ENCODE measurements at regions not wholly inside any gene's neighbourhood (a gene's known extent, or its start where the extent isn't known, plus 50 kb on each side); places are given as distances from the start of the nearest gene placed in this dataset.

DNA sequence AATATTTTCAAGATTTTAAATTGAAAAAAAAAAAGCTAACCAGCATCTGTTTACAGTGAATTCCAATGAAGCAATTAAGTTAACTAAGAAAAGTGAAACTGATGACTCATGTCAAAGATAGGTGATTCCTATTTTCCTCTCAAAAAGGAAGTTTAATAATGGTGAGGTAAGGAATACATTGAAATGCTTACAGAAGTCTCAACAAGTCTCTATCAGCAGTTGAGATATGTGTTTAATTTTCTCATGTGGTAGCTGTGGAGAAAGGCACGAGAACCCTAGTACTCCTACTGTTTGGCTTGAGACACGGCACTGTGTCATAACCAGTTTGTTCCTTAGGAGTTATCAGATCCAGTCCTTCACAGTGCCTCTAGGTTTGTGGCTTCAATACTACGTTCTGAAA is 114.5 kb downstream of the SLC25A46 start:
- no peak for TF ChIP-seq YY1 (IDR thresholded peaks at IDR 0.05; ENCODE audit: low read depth)
- TF ChIP-seq, protein P1, sequence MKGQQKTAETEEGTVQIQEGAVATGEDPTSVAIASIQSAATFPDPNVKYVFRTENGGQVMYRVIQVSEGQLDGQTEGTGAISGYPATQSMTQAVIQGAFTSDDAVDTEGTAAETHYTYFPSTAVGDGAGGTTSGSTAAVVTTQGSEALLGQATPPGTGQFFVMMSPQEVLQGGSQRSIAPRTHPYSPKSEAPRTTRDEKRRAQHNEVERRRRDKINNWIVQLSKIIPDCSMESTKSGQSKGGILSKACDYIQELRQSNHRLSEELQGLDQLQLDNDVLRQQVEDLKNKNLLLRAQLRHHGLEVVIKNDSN (IDR thresholded peaks at IDR 0.05), result no peak
- no peak for TF ChIP-seq TEAD4 (IDR thresholded peaks at IDR 0.05)
- TF ChIP-seq CREB1 (IDR thresholded peaks at IDR 0.05; ENCODE audit: low read depth), result no peak
- TF ChIP-seq FOXM1 (IDR thresholded peaks at IDR 0.05; ENCODE audit: borderline replicate concordance, low read depth), result no peak
- TF ChIP-seq, protein P2, sequence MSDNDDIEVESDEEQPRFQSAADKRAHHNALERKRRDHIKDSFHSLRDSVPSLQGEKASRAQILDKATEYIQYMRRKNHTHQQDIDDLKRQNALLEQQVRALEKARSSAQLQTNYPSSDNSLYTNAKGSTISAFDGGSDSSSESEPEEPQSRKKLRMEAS (IDR thresholded peaks at IDR 0.05), result no peak
- TF ChIP-seq CEBPB (IDR thresholded peaks at IDR 0.05), result no peak
- TF ChIP-seq RAD21 (IDR thresholded peaks at IDR 0.05; ENCODE audit: low read depth), result no peak

DNA sequence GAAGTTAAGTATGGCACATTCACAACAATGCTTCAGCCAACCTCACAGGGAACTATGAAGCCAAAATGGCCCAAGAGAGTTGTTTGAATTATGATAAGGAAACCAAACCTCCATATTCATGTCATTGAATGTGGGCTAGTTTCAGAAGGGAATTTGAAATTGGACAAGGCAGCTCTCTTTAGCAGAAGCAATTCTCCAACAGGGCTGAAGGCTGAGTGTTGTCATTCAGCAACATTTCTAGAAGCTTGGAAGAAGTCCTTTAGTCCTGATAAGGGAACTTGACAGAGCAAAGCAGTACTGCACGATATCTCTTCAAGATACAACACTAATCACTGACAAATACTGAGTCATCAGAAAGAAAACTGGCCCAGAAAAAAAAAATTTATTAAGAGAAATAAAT is 115.4 kb downstream of the SLC25A46 start:
- TF ChIP-seq TAF1 (IDR thresholded peaks at IDR 0.05; ENCODE audit: low read depth) (no peak), YY1 (IDR thresholded peaks at IDR 0.05; ENCODE audit: low read depth) (no peak), RAD21 (IDR thresholded peaks at IDR 0.05; ENCODE audit: low read depth) (no peak), TCF12 (IDR thresholded peaks at IDR 0.05; ENCODE audit: low read depth) (no peak), NFIC (IDR thresholded peaks at IDR 0.05) (no peak), EGR1 (IDR thresholded peaks at IDR 0.05) (no peak), ZBTB7A (IDR thresholded peaks at IDR 0.05; ENCODE audit: low read depth) (no peak), CREB1 (IDR thresholded peaks at IDR 0.05; ENCODE audit: low read depth) (no peak), TEAD4 (IDR thresholded peaks at IDR 0.05) (no peak), EP300 (IDR thresholded peaks at IDR 0.05; ENCODE audit: borderline replicate concordance) (no peak), CEBPB (IDR thresholded peaks at IDR 0.05) (no peak), FOXM1 (IDR thresholded peaks at IDR 0.05; ENCODE audit: borderline replicate concordance, low read depth) (no peak)
- TF ChIP-seq, protein P2 (IDR thresholded peaks at IDR 0.05), result no peak
- TF ChIP-seq, protein P1 (IDR thresholded peaks at IDR 0.05), result no peak
- TF ChIP-seq, protein P3, sequence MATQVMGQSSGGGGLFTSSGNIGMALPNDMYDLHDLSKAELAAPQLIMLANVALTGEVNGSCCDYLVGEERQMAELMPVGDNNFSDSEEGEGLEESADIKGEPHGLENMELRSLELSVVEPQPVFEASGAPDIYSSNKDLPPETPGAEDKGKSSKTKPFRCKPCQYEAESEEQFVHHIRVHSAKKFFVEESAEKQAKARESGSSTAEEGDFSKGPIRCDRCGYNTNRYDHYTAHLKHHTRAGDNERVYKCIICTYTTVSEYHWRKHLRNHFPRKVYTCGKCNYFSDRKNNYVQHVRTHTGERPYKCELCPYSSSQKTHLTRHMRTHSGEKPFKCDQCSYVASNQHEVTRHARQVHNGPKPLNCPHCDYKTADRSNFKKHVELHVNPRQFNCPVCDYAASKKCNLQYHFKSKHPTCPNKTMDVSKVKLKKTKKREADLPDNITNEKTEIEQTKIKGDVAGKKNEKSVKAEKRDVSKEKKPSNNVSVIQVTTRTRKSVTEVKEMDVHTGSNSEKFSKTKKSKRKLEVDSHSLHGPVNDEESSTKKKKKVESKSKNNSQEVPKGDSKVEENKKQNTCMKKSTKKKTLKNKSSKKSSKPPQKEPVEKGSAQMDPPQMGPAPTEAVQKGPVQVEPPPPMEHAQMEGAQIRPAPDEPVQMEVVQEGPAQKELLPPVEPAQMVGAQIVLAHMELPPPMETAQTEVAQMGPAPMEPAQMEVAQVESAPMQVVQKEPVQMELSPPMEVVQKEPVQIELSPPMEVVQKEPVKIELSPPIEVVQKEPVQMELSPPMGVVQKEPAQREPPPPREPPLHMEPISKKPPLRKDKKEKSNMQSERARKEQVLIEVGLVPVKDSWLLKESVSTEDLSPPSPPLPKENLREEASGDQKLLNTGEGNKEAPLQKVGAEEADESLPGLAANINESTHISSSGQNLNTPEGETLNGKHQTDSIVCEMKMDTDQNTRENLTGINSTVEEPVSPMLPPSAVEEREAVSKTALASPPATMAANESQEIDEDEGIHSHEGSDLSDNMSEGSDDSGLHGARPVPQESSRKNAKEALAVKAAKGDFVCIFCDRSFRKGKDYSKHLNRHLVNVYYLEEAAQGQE (IDR thresholded peaks at IDR 0.05; ENCODE audit: low read depth), result no peak

DNA sequence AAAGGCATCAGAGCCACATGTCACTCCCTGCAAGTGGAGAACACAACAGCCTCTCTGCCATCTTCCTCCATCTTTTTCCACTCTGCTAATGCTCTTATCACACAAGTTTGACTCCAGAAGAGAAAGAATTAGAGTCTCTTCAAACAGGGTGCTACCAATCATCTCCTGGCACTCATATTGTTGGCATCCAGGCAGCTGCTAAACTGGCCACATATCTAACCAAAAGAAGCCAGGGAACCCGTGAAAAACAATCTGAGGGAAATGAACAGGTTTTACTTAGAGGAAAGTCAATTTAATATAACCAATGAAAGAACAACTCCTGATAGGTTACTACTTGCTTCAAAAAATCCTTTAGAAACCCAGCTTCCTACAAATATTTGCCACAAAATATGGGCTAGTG is 117.2 kb downstream of the SLC25A46 start:
- TF ChIP-seq TAF1 (IDR thresholded peaks at IDR 0.05; ENCODE audit: low read depth), result no peak
- no peak for TF ChIP-seq TCF12 (IDR thresholded peaks at IDR 0.05; ENCODE audit: low read depth)
- no peak for TF ChIP-seq EGR1 (IDR thresholded peaks at IDR 0.05)
- TF ChIP-seq, protein P1 (IDR thresholded peaks at IDR 0.05), result no peak
- TF ChIP-seq EP300 (IDR thresholded peaks at IDR 0.05; ENCODE audit: borderline replicate concordance), result no peak
- no peak for TF ChIP-seq CREB1 (IDR thresholded peaks at IDR 0.05; ENCODE audit: low read depth)
- no peak for TF ChIP-seq NFIC (IDR thresholded peaks at IDR 0.05)
- TF ChIP-seq RAD21 (IDR thresholded peaks at IDR 0.05; ENCODE audit: low read depth), result no peak
- TF ChIP-seq FOXM1 (IDR thresholded peaks at IDR 0.05; ENCODE audit: borderline replicate concordance, low read depth), result no peak

DNA sequence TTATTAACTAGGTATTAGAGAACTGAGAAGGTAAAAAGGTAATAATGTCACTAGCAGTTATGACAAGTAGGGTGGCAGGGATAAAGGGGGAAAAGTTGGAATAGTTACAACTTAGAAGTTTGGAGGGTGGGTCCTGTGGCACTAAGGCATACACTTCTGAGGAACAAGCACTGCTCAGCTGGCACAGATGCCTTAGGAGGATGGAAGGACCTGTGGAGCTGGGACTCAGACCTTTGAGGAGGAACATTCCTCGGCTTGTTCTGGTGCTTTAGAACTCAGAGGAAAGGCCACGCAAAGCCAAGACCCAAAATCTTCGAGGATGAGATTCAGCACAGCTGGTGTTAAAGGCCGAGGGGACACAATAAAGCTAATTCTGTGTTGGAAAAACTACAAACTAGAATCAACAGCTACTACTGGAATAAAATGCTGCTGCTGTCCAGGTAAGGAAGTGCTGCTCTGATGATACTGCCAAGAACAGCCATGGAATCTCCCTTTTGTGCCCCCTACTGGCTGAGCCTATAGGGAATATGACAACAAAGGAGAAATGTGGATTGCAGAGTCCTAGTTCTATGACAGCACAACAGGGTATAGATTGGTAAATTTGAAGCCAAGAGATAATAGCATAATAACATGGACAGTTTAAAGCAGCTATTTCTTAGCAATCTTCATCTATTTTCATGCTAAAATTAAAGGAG is 126.7 kb downstream of the SLC25A46 start:
- TF ChIP-seq EGR1 (IDR thresholded peaks at IDR 0.05), result no peak
- TF ChIP-seq, protein P3 (IDR thresholded peaks at IDR 0.05; ENCODE audit: low read depth), result peak; percentile 75
- TF ChIP-seq RAD21 (IDR thresholded peaks at IDR 0.05; ENCODE audit: low read depth), result peak; percentile 62

DNA sequence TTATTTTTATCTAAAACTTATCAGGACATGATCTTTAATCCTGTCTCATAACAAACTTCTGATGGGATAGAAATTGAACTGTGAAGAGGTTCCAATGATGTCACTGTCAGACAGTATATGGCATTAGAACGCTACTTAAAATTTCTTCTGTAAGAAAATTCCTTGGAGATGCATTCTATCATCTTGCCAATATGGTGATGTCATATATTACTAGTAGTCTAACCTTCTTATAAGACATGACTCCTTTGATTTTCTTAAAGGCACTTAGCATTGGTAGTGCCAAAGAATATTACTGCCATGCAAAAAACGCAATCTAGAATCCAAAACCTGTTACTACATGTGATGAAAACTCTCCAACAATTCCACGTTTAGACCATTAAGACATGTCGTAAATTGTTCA is 131.1 kb downstream of the SLC25A46 start:
- TF ChIP-seq TEAD4 (IDR thresholded peaks at IDR 0.05), result no peak
- no peak for TF ChIP-seq EGR1 (IDR thresholded peaks at IDR 0.05)
- no peak for TF ChIP-seq TAF1 (IDR thresholded peaks at IDR 0.05; ENCODE audit: low read depth)
- TF ChIP-seq RAD21 (IDR thresholded peaks at IDR 0.05; ENCODE audit: low read depth), result no peak

DNA sequence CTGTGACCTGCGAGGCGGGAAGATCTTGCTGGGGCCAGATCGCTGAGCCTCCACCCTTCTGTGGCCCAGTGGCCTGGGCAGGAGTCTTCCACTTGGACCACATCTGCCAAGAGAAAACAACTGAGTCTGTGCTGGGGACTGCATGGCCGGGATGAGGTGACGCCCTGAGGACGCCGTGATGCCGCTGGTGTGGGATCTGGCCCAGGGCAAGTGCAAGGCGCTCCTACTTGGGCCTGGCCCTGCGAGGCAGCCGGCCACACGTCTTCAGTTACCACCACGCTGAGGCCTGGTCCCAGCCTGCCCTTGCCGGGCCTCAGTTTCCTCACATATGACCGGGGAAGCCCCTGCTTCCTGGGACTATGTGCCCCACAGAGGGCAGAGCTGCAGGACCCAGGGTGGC is 133.4 kb downstream of the SLC25A46 start:
- TF ChIP-seq, protein P3 (IDR thresholded peaks at IDR 0.05; ENCODE audit: low read depth), result no peak
- no peak for TF ChIP-seq TEAD4 (IDR thresholded peaks at IDR 0.05)
- no peak for TF ChIP-seq YY1 (IDR thresholded peaks at IDR 0.05; ENCODE audit: low read depth)
- TF ChIP-seq NFIC (IDR thresholded peaks at IDR 0.05), result no peak
- TF ChIP-seq ZBTB7A (IDR thresholded peaks at IDR 0.05; ENCODE audit: low read depth), result no peak
- TF ChIP-seq, protein P2 (IDR thresholded peaks at IDR 0.05), result no peak
- TF ChIP-seq CREB1 (IDR thresholded peaks at IDR 0.05; ENCODE audit: low read depth), result no peak
- TF ChIP-seq TCF12 (IDR thresholded peaks at IDR 0.05; ENCODE audit: low read depth), result no peak
- no peak for TF ChIP-seq TAF1 (IDR thresholded peaks at IDR 0.05; ENCODE audit: low read depth)
- TF ChIP-seq EP300 (IDR thresholded peaks at IDR 0.05; ENCODE audit: borderline replicate concordance), result no peak
- TF ChIP-seq CEBPB (IDR thresholded peaks at IDR 0.05), result no peak
- TF ChIP-seq, protein P1 (IDR thresholded peaks at IDR 0.05), result no peak

All from Ishikawa (cell line).